ENCODE measurements at regions not wholly inside any gene's neighbourhood (a gene's known extent, or its start where the extent isn't known, plus 50 kb on each side); places are given as distances from the start of the nearest gene placed in this dataset.
A peak's percentile ranks its signal among the peaks of the same experiment; 100 is the strongest.

DNA sequence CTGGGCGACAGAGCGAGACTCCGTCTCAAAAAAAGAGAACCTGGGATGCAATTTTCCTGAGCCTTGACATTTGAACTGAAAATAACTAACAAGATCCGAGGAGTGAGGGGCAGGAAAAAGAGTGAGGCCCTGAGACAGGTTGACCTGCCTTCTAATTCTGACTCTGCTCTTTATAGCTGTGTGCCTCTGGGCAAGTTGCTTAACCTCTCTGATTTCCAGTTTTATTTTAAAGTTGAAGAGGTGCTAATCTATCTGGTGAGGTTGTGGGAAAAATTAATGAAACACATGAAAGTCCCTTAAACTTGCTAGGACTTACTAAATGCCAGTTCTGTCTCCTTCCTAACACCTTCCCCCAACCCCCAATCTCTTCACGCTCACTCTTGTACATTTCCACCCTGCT lies 108.4 kb upstream of the MGAT5 start:
- in situ Hi-C loops (cut with MboI; ENCODE audit: low pct_unique_long_range_greater_than_20kb in 2 of 9, low sequenced_read_pairs in 9 of 9, unreplicated experiment in 9 of 9): no loop called here
- Histone ChIP-seq H3K4me1 (replicated peaks in 1 of 2) (peaks cover 0 to 2% of the 10 kb centered on the region in 2 donors), H3K4me3 (no peak overlapping the region), H3K27ac (no peak overlapping the region)
- no peak for ATAC-seq (replicated peaks in 6 of 8)
- 92 to 100% (median 100%) methylated on average over 1 to 5 of the region's 5 CpGs; no CpG with 5 or more reads in 3 of the 10 experiments for WGBS, 10 experiments

DNA sequence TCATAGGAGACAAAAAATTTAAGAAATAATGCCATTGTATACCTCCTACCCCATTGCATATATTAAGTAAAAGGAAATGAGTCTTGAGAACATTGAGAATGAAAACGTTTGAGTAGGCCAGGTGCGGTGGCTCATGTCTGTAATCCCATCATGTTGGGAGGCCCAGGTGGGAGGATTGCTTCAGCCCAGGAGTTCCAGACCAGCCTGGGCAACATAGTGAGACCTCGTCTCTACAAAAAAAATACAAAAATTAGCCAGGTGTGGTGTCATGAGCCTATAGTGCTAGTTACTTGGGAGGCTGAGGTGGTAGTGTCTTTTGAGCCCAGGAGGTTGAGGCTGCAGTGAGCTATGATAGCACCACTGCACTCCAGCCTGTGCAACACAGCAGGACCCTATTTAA lies 107.7 kb upstream of the MGAT5 start:
- H3K4me3 ChIP-seq: no peak overlapping the region
- peaks cover 0 to 2% of the 10 kb centered on the region in 2 donors for H3K4me1 ChIP-seq (replicated peaks in 1 of 2)
- 57 to 100% (median 83%) methylated on average over 1 to 3 of the region's 3 CpGs; no CpG with 5 or more reads in 2 of the 10 experiments for WGBS, 10 experiments
- peak in 1 of 8 experiments; percentile 7 for ATAC-seq (replicated peaks in 6 of 8)
- H3K27ac ChIP-seq: no peak overlapping the region
- in situ Hi-C loops (cut with MboI; ENCODE audit: low pct_unique_long_range_greater_than_20kb in 2 of 9, low sequenced_read_pairs in 9 of 9, unreplicated experiment in 9 of 9): no loop called here

DNA sequence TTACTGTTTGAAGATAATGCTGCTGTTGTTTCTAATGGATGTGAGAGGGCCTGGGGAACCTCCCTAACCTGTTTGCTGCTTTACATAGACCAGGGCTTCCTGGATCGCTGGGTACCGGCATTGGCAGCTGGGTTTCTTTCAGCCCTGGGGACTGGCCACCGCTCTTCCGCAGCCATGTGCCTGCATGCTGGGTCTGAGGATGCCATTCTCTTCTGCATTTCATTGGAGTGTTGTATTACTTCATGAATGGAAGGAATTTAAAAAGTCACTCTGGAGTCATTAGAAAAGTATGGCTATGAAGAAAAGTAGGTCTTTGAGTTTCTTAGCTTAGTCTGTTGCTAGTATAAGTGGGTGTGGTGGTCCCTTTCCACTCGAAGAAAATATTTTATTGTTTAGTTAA lies 107.3 kb upstream of the MGAT5 start:
- 11 to 67% (median 40%) methylated on average over 1 to 5 of the region's 5 CpGs; no CpG with 5 or more reads in 3 of the 10 experiments for whole genome bisulfite sequencing, 10 experiments
- in situ Hi-C loops (cut with MboI; ENCODE audit: low pct_unique_long_range_greater_than_20kb in 2 of 9, low sequenced_read_pairs in 9 of 9, unreplicated experiment in 9 of 9): no loop called here
- Histone ChIP-seq H3K4me3 (no peak overlapping the region), H3K27ac (no peak overlapping the region), H3K4me1 (replicated peaks in 1 of 2) (peaks cover 0 to 2% of the 10 kb centered on the region in 2 donors)
- ATAC-seq (replicated peaks in 6 of 8): peak in 4 of 8 experiments; percentile 15 to 50 (median 39)

DNA sequence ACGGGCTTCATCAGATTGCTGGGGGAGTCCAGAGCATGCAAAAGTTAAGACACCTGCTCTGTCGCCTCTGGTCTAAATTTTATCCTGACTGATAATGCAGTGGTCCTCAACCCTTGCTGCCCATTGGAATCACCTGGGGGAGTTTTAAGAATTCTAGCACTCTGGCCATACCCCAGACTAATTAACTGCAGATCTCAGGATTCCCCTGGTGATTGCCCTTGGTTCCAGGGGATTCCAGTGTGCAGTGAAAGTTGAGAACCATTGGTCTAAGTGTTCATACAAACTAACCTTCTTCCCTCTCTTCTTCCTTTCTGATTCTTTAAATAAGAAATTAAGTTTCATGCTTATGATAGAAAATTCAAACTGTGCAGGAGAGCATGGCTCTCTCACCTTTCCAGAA lies 105.7 kb upstream of the MGAT5 start:
- 92 to 100% (median 100%) methylated on average over 1 to 2 of the region's 2 CpGs; no CpG with 5 or more reads in 1 of the 10 experiments for WGBS, 10 experiments
- ATAC-seq (replicated peaks in 6 of 8): no peak
- Histone ChIP-seq H3K4me3 (no peak overlapping the region), H3K4me1 (replicated peaks in 1 of 2) (peaks cover 0 to 2% of the 10 kb centered on the region in 2 donors), H3K27ac (no peak overlapping the region)
- in situ Hi-C loops (cut with MboI; ENCODE audit: low pct_unique_long_range_greater_than_20kb in 2 of 9, low sequenced_read_pairs in 9 of 9, unreplicated experiment in 9 of 9): no loop called here

DNA sequence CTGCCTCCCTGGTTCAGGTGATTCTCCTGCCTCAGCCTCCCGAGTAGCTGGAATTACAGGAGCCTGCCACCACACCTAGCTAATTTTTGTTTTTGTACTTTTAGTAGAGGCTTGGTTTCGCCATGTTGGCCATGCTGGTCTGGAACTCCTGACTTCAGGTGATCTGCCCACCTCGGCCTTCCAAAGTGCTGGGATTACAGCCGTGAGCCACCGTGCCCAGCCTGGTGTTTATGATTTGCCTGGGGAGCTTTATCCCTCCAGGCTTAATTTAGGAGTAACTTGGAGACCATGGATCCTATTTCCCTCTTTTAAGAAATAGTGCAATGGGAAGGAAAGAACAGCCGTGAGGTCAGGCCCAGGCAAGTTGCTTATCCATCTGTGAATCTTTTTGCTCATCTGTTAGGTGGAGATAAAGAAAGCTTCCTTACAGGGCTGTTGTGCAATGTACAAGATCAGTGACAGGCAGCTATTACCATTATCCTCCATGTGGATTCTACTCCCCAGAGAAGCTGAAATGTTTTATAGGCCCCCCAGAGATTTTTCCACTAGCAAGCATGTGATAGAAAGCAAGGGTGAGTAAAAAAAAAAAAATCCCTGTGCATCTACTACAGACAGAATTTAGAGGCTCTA lies 104.9 kb upstream of the MGAT5 start:
- ATAC-seq (replicated peaks in 6 of 8): peak in 1 of 8 experiments; percentile 17

DNA sequence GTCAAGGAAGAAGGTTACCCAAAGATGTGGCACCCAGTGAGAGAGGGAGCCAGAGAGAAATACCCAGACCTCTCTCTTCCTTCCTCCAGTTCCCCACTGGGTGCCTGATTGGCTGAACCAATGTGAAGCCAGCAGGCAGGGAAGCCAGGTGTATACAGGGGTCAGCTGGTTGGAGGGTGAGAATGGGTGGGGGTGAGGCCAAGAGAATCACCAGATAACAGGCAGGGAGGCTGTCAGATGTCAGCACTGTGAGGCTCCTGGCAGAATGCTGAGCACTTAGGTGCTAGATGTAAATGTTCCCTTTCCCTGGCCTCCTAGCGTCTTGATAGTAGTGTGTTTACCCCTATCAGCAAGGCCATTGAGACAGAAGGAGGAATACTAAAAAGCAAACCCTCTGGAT lies 104.0 kb upstream of the MGAT5 start:
- in situ Hi-C loops (cut with MboI; ENCODE audit: low pct_unique_long_range_greater_than_20kb in 2 of 9, low sequenced_read_pairs in 9 of 9, unreplicated experiment in 9 of 9): no loop called here
- Histone ChIP-seq H3K4me3 (no peak overlapping the region), H3K27ac (no peak overlapping the region), H3K4me1 (replicated peaks in 1 of 2) (no peaks in the 10 kb centered on the region)
- WGBS, 10 experiments: 14 to 88% (median 80%) methylated on average over 1 of the region's 1 CpG; no CpG with 5 or more reads in 7 of the 10 experiments
- no peak for ATAC-seq (replicated peaks in 6 of 8)

More for the DNA sequence above, 104.9 kb upstream of the MGAT5 start:
- peaks cover 0 to 2% of the 10 kb centered on the region in 2 donors for H3K4me1 ChIP-seq (replicated peaks in 1 of 2)
- no peak overlapping the region for H3K4me3 ChIP-seq
- in situ Hi-C loops (cut with MboI; ENCODE audit: low pct_unique_long_range_greater_than_20kb in 2 of 9, low sequenced_read_pairs in 9 of 9, unreplicated experiment in 9 of 9): no loop called here
- H3K27ac ChIP-seq: no peak overlapping the region
- 80 to 100% (median 98%) methylated on average over 1 to 3 of the region's 6 CpGs; no CpG with 5 or more reads in 2 of the 10 experiments for WGBS, 10 experiments

DNA sequence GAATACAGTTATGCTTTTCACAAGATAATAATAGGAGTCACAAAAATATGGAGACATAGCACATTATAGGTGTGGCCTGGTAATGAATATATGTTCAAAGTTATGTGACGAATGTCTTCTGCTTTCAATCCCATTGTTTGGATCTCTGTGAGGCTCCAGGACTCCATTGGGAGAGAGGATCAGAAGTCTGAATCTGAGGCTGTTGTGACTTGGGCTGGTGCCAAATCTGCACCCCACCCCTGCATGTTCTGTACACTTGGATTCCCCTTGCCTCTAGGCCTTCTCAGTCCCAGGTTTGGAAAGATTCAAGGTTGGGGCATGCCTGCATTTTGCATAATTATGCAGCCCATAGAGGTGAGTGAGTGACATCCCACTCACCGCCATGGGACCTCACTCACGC lies 103.1 kb upstream of the MGAT5 start:
- ATAC-seq (replicated peaks in 6 of 8): peak in 1 of 8 experiments; percentile 20
- WGBS, 10 experiments: 89 to 100% (median 100%) methylated on average over 1 to 2 of the region's 3 CpGs; no CpG with 5 or more reads in 4 of the 10 experiments
- no peak overlapping the region for H3K27ac ChIP-seq
- no peak overlapping the region for H3K4me3 ChIP-seq
- in situ Hi-C loops (cut with MboI; ENCODE audit: low pct_unique_long_range_greater_than_20kb in 2 of 9, low sequenced_read_pairs in 9 of 9, unreplicated experiment in 9 of 9): no loop called here
- H3K4me1 ChIP-seq (replicated peaks in 1 of 2): no peaks in the 10 kb centered on the region

DNA sequence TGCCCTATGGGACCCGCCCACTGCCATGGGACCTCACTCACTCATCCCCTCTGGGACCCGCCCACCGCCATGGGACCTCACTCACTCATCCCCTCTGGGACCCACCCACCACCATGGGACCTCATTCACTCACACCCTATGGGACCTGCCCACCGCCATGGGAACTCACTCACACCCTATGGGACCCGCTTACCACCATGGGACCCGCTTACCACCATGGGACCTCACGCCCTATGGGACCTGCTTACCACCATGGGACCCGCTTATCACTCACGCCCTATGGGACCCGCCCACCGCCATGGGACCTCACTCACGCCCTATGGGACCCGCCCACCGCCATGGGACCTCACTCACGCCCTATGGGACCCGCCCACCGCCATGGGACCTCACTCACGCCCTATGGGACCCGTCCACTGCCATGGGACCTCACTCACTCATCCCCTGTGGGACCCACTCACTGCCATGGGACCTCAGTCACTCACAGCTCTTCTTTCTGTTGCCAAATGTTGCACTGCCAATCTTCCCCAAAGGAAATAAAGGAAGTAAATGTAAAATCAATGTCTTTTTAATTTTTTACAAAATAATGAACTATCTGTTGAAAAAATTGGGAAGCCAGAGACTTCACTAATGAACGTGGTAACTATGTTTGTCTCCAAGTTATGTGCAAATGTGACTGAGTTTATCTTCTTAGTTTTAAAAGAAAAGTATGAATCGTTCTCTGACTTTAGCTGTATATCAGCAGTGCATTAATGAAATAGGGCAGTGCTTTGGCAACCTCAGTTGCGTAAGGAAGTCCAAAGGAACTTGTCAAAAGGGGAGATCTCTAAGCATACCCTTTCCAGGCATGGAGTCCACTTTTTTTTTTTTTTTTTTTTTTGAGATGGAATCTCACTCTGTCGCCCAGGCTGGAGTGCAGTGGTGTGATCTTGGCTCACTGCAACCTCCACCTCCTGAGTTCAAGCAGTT lies 101.5 kb upstream of the MGAT5 start:
- in situ Hi-C loops (cut with MboI; ENCODE audit: low pct_unique_long_range_greater_than_20kb in 2 of 9, low sequenced_read_pairs in 9 of 9, unreplicated experiment in 9 of 9): no loop called here
- 83 to 100% (median 100%) methylated on average over 1 to 9 of the region's 23 CpGs for WGBS, 10 experiments
- ATAC-seq (replicated peaks in 6 of 8): no peak
- no peaks in the 10 kb centered on the region for H3K4me1 ChIP-seq (replicated peaks in 1 of 2)
- H3K27ac ChIP-seq: no peak overlapping the region
- H3K4me3 ChIP-seq: no peak overlapping the region

DNA sequence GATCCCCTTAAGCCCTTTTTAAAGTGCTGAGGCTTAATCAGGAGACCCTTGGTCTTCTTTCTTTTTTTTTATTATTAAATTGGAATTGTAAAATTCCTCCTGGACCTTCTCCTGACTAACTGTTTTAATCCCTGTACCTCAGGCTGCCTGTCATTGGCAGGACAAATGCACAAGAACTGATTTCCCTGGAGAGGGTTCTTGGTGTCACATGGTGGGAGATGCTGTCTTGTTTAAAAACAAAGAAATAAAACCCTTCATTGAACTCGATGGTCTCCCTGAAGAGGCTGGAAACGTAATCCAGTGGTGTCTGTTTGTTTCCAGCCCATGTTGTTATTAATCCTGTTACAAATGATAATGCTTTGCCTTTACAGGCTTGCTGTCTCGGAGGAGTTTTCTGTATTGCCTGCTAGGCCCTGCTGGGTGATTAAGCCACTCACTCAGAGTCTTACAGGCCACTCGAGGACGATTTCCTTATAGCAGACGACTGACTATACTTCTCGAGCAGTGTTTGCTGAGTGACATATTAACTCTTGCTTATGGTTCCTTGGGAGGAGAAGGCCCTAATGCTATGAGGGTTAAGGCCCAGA lies 100.5 kb upstream of the MGAT5 start:
- 60 to 100% (median 80%) methylated on average over 1 to 6 of the region's 7 CpGs; no CpG with 5 or more reads in 3 of the 10 experiments for WGBS, 10 experiments
- ATAC-seq (replicated peaks in 6 of 8): peak in 5 of 8 experiments; percentile 57 to 88 (median 80)
- H3K27ac ChIP-seq: no peak overlapping the region
- H3K4me1 ChIP-seq (replicated peaks in 1 of 2): no peaks in the 10 kb centered on the region
- no peak overlapping the region for H3K4me3 ChIP-seq
- in situ Hi-C loops (cut with MboI; ENCODE audit: low pct_unique_long_range_greater_than_20kb in 2 of 9, low sequenced_read_pairs in 9 of 9, unreplicated experiment in 9 of 9): no loop called here

DNA sequence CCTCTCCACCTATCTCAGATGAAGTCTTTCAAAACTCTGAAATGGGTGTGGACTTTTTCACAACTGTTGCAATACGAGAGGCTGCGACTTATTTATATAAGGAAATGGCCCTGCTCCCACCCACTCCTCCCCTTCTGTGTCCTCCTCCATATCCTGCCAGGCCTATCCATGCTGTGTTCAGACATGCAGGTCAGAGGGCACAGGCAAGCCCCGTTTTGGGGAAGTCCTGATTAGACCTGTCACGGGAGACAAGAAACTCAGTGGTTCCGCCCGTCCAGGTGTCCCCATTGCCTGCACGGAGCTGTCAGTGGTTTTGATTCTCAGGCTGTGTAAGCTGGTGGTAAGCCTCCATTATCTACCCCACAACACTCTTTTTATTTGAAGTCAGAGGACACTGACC lies 99.6 kb upstream of the MGAT5 start:
- H3K4me3 ChIP-seq: no peak overlapping the region
- no peak overlapping the region for H3K27ac ChIP-seq
- peak in 2 of 8 experiments; percentile 42 to 48 for ATAC-seq (replicated peaks in 6 of 8)
- in situ Hi-C loops (cut with MboI; ENCODE audit: low pct_unique_long_range_greater_than_20kb in 2 of 9, low sequenced_read_pairs in 9 of 9, unreplicated experiment in 9 of 9): no loop called here
- WGBS, 10 experiments: 21 to 95% (median 80%) methylated on average over 1 to 4 of the region's 7 CpGs; no CpG with 5 or more reads in 3 of the 10 experiments
- H3K4me1 ChIP-seq (replicated peaks in 1 of 2): peaks cover 0 to 3% of the 10 kb centered on the region in 2 donors

DNA sequence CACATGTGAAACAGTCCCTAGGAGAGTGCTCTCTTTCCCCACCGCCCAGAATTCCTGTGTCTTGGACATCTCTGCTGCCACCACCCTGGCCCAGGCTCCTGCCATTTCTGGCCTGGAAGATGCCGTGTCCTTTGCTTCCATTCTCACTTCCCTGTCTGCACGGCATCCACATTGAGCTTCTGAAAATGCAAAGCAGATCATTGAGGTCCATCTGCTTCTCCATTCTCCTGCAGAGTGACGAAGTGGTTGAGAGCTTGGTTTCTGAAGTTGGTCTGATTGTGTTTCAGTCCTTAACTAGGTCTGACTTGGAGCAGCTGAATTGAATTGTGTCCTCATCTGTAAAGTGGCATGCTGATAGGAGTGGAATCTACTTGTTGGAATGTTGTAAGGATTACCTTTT lies 98.7 kb upstream of the MGAT5 start:
- WGBS, 10 experiments: 80 to 100% (median 87%) methylated on average over 1 to 4 of the region's 4 CpGs; no CpG with 5 or more reads in 4 of the 10 experiments
- in situ Hi-C loops (cut with MboI; ENCODE audit: low pct_unique_long_range_greater_than_20kb in 2 of 9, low sequenced_read_pairs in 9 of 9, unreplicated experiment in 9 of 9): no loop called here
- H3K27ac ChIP-seq: no peak overlapping the region
- peaks cover 0 to 12% of the 10 kb centered on the region in 2 donors for H3K4me1 ChIP-seq (replicated peaks in 1 of 2)
- ATAC-seq (replicated peaks in 6 of 8): no peak
- H3K4me3 ChIP-seq: no peak overlapping the region

DNA sequence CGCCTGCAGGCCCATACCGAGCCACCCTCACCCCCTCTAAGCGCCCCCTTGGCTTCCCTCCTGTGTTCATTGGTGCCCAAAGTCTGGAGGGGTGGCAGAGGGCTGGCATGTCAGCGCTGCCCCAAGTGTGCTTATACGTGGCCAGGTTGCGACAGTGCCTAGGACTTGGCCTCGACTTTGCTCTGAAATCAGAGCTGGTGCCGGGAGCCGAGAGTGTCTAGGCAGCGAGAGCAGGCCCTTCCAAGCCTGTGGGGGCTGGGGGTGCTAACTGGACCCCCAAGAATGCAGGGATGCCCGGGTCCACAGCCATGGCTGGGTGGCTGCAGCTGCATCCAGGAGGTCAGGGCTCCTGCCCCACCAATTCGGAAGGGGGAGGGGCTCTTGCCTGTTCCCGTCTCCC lies 95.6 kb upstream of the MGAT5 start:
- Histone ChIP-seq H3K4me3 (no peak overlapping the region), H3K27ac (no peak overlapping the region), H3K4me1 (replicated peaks in 1 of 2) (peaks cover 0 to 33% of the 10 kb centered on the region in 2 donors)
- in situ Hi-C loops (cut with MboI; ENCODE audit: low pct_unique_long_range_greater_than_20kb in 2 of 9, low sequenced_read_pairs in 9 of 9, unreplicated experiment in 9 of 9): no loop called here
- ATAC-seq (replicated peaks in 6 of 8): no peak
- WGBS, 10 experiments: 67% methylated on average over 1 of the region's 13 CpGs; no CpG with 5 or more reads in 9 of the 10 experiments

DNA sequence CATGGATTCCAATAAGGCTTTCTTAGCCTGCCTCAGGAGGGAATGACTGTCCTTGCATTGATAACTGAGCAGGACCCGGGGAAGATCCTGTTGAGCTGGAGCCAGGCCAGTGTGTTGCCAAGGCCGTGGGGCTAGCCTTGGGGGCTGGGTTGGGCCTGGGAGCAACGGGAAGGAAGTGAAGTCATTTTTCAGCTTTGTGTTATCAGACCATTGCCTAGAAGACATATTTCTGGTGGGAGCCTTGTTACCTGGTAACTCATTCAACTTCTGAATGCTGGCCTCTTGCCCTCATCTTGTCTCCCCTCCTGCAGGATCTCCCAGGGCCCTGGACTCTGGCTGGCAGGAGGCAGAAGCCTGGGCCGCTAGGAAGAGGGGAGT lies 92.7 kb upstream of the MGAT5 start:
- H3K4me3 ChIP-seq: no peak overlapping the region
- H3K4me1 ChIP-seq (replicated peaks in 1 of 2): peaks cover 8 to 33% of the 10 kb centered on the region in 2 donors
- ATAC-seq (replicated peaks in 6 of 8): peak in 7 of 8 experiments; percentile 40 to 95 (median 52)
- peak overlapping the region in 1 of 2 donors; percentile 30 for H3K27ac ChIP-seq
- in situ Hi-C loops (cut with MboI; ENCODE audit: low pct_unique_long_range_greater_than_20kb in 2 of 9, low sequenced_read_pairs in 9 of 9, unreplicated experiment in 9 of 9): no loop called here
- 42 to 68% (median 54%) methylated on average over 1 to 2 of the region's 4 CpGs; no CpG with 5 or more reads in 6 of the 10 experiments for WGBS, 10 experiments

All from motor neuron (in vitro differentiated cells).